Ishikawa (cell line): ENCODE measurements at regions not wholly inside any gene's neighbourhood (a gene's known extent, or its start where the extent isn't known, plus 50 kb on each side); places are given as distances from the start of the nearest gene placed in this dataset.

ENCODE experiments used
- EP300 ChIP-seq: IDR thresholded peaks from 2 replicates; pipeline ENCODE4 v1.6.1; 2012; ENCODE audit warnings: borderline replicate concordance
- RAD21 ChIP-seq: IDR thresholded peaks from 2 replicates; pipeline ENCODE4 v1.6.1; 2012; ENCODE audit warnings: low read depth
- YY1 ChIP-seq: IDR thresholded peaks from 2 replicates; pipeline ENCODE4 v1.6.1; 2012; ENCODE audit warnings: low read depth

DNA sequence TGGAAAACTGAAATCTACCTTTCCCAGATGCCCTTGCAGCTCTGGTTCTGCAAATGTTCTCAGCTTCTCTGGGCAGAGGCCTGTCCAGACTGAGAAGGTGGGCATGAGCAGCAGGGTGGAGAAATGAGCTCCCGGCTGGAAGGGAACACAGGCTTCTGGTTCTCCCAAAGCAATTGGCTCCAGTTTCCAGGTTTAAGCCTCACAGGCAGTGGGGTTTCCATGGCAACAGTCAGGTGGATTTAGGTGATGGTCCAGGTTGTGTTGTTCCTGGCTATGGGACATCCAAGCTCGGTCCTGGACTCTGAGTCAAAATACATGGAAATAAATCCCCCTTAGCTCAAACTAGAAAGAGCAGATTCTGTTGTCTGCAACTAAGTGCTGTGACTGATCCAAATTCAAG lies 94.6 kb upstream of the IQSEC1 start:
- TF ChIP-seq YY1 (no peak), EP300 (no peak), RAD21 (no peak)
